Lower leg skin (tissue), 4 donors: ENCODE measurements at regions not wholly inside any gene's neighbourhood (a gene's known extent, or its start where the extent isn't known, plus 50 kb on each side); places are given as distances from the start of the nearest gene placed in this dataset.

Experiments used
- DNase-seq, 2 donors: peaks; one replicate each; pipeline ENCODE4 v3.0.0-alpha.2; 2019; ENCODE audit warnings: low spot score in 2 of 2
- H3K4me3 ChIP-seq: fragments of 200-600 bp; sonication (generic); 2 replicates; pipeline ENCODE4 v1.5.1; 2017; ENCODE audit warnings: mild to moderate bottlenecking, low read depth; ENCODE audit not compliant: poor library complexity, severe bottlenecking
- CTCF ChIP-seq, 3 donors: fragments of 450-650 bp; IDR thresholded peaks; one replicate each; pipeline ENCODE4 v1.5.1; 2016; ENCODE audit warnings: antibody characterized with exemption in 3 of 3, mild to moderate bottlenecking in 3 of 3, moderate library complexity in 2 of 3
- POLR2A ChIP-seq, 2 donors: fragments of 450-650 bp; IDR thresholded peaks; one replicate each; pipeline ENCODE4 v1.6.1; 2016 to 2017; ENCODE audit warnings: antibody characterized with exemption in 2 of 2, mild to moderate bottlenecking in 1 of 2, moderate library complexity in 1 of 2
- WGBS, 2 donors: methylation state at CpG; one replicate each; pipeline ENCODE4 v1.1.5; 2018; 5-methylcytosine and 5-hydroxymethylcytosine counted together
- intact Hi-C: fragments of 100-400 bp; cut with DNase I; formaldehyde crosslinking; loops from one replicate; pipeline ENCODE4 v1.15.0; 2023; ENCODE audit warnings: low total_unique reads

- 87 to 95% methylated on average over 2 of the region's 2 CpGs for WGBS, 2 donors
- no peak overlapping the region for H3K4me3 ChIP-seq
- DNase-seq = no peak
- TF ChIP-seq CTCF (IDR thresholded peaks at IDR 0.05) (no peak), POLR2A (IDR thresholded peaks at IDR 0.05) (no peak)
- intact Hi-C loops = no loop called here
Observed at GRCh38 chr5:67576112-67576511, 379.5 kb upstream of the CD180 start.

GRCh38 chr5:67575087-67575486, 378.5 kb upstream of the CD180 start:
- WGBS, 2 donors = 88 to 96% methylated on average over 1 of the region's 1 CpG
- no peak for TF ChIP-seq CTCF (IDR thresholded peaks at IDR 0.05)
- no peak for TF ChIP-seq POLR2A (IDR thresholded peaks at IDR 0.05)
- DNase-seq = no peak
- intact Hi-C loops = no loop called here
- H3K4me3 ChIP-seq = no peak overlapping the region

GRCh38 chr5:67561151-67561932, 364.7 kb upstream of the CD180 start:
- H3K4me3 ChIP-seq = no peak overlapping the region
- no peak for TF ChIP-seq CTCF (IDR thresholded peaks at IDR 0.05)
- TF ChIP-seq POLR2A (IDR thresholded peaks at IDR 0.05) = no peak
- intact Hi-C loops = no loop called here
- DNase-seq = no peak
- WGBS, 2 donors = 91 to 95% methylated on average over 1 of the region's 1 CpG

GRCh38 chr5:67552773-67553172, 356.2 kb upstream of the CD180 start:
- TF ChIP-seq POLR2A (IDR thresholded peaks at IDR 0.05) (no peak), CTCF (IDR thresholded peaks at IDR 0.05) (no peak)
- 71 to 97% methylated on average over 1 of the region's 1 CpG for WGBS, 2 donors

GRCh38 chr5:67549947-67550346, 353.3 kb upstream of the CD180 start:
- intact Hi-C loops = no loop called here
- no peak for TF ChIP-seq POLR2A (IDR thresholded peaks at IDR 0.05)
- no peak for TF ChIP-seq CTCF (IDR thresholded peaks at IDR 0.05)
- H3K4me3 ChIP-seq = no peak overlapping the region
- DNase-seq = no peak
- WGBS, 2 donors = 93 to 96% methylated on average over 4 of the region's 4 CpGs

More at GRCh38 chr5:67552773-67553172, 356.2 kb upstream of the CD180 start:
- H3K4me3 ChIP-seq = no peak overlapping the region
- intact Hi-C loops = no loop called here
- DNase-seq = no peak

- no peak overlapping the region for H3K4me3 ChIP-seq
- intact Hi-C loops = no loop called here
- TF ChIP-seq CTCF (IDR thresholded peaks at IDR 0.05) (no peak), POLR2A (IDR thresholded peaks at IDR 0.05) (no peak)
- DNase-seq = no peak
- WGBS, 2 donors = 51 to 54% methylated on average over 3 of the region's 3 CpGs
Observed at GRCh38 chr5:67549296-67549618, 352.7 kb upstream of the CD180 start.
